Inflammatory macrophage (primary cell): ENCODE measurements at regions not wholly inside any gene's neighbourhood (a gene's known extent, or its start where the extent isn't known, plus 50 kb on each side); places are given as distances from the start of the nearest gene placed in this dataset.

Experiments
- DNase-seq, 2 donors: peaks; one replicate each; pipeline ENCODE4 v3.0.0-alpha.2; 2020 to 2022

DNA sequence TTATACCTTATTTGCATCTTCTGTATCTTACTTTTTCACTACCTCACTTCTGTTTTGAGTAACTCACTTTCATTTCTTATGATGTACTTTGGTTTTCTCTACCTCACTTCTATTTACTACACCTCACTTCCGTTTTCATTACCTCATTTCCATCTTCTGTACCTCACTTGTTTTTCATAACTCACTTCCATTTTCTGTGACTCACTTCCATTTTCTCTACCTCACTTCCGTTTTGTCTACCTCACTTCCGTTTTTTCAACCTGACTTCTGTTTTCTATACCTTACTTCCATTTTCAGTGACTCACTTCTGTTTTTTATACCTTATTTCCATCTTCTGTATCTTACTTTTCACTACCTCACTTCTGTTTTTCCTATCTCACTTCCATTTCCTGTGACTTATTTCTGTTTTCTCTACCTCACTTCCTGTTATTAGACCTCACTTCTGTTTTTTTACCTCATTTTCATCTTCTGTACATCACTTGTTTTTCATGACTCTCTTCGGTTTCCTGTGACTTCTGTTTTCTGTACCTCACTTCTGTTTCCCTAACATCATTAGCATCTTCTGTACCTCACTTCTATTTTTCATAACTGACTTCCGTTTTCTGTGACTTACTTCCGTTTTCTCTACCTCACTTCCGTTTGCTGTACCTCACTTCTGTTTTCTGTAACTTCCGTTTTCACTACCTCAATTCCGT lies 493.1 kb upstream of the AKR1E2 start:
- no peak for DNase-seq

- DNase-seq: no peak
These were observed 494.9 kb upstream of the AKR1E2 start for GRCh38 chr10:4331150-4331549.

- DNase-seq: no peak
These were observed 495.4 kb upstream of the AKR1E2 start for GRCh38 chr10:4330636-4331035.

DNA sequence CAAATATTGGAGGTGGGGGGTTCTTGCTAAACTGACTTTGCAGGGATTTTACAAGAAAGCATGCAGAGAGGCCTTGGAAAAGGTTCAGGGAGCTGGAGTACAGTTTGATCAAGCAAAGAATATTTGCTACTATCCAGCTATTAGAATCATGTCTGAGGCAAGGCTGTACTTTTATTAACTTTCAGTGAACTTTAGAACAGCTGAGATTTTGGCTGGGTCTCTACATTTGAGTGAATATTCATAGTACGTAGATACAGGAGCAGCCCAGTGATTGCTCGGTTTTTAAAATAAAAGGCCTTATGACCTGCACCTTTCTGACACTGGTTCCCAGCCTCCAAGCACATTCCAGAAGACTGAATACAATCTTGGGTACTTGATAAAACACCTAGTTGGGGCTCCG lies 496.8 kb upstream of the AKR1E2 start:
- DNase-seq: no peak

DNA sequence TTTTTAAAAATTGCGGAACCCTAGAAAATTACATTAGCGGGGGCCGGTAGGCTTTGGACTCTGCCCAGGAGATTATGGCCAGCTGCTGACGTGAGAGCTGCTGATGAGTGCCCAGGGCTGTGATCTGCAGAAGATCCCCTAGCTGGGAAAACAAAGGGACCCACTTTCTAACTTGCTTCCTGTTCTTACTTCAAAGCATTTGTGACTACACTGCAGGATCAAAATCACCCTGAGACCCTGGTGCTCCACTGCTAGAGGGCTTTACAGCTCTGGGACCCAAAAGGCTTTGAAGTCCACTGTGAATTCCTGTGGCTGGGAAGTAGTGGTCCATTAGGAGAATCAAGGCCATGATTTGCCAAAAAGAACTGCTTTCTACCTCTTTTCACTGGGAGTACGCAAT lies 499.4 kb upstream of the AKR1E2 start:
- DNase-seq: no peak

DNA sequence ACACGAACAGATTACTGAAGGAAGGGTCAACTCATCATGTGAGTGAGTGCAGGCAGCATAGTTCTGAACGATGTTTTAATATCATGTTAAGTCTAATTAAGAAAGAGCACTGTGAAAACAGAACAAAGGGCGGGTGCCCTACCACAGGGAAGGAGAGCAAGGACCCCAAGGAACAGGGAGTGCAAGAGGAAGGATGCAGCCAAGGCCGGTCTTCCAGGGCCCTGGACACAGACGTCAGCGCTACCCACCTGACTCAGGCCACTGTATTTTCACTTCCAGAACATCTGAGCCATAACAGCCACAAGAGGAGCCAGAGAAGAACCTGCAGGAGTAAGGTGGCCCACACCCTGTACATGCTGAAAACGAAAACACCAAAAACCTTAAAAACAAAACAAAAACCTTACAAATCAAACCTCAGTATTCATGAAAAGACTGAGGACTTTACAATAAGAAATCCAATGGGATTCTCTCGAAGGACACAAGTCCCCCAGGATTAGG lies 506.1 kb upstream of the AKR1E2 start:
- DNase-seq: no peak

DNA sequence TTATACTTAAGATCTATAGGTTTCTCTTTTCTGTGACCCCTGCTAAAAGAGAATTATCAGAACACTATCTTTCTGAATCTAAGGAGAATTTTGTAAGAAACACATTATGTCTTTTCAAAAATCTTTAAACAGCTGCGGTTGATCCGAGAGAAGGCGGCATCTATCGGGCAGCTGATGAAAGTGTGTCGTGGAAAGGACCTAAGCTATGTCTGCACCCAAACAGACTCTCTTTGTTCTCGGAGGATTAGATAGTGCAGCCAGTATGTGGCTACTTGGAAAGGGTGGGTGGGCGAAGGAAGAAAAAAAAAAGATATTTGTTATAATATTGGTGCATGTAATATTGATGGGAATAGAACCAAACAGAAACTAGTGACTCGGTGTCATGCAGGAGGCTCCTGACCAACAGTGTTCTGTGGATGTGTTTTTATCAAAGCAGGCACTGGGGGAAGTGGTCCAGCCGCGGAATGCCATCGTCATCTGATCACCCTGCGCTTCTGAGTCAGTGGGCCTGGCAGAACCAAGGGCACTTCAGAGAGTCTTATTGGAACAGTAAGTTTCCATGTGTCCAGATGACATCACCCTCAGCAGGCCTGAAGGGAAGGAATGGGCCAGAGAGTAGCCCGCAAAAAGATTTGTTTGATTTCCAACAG lies 509.7 kb upstream of the AKR1E2 start:
- no peak for DNase-seq

- DNase-seq: no peak
These were observed 510.5 kb upstream of the AKR1E2 start for GRCh38 chr10:4315551-4315950.

- no peak for DNase-seq
These were observed 513.0 kb upstream of the AKR1E2 start for GRCh38 chr10:4313051-4313450.

- no peak for DNase-seq
These were observed 513.8 kb upstream of the AKR1E2 start for GRCh38 chr10:4312051-4312835.

- no peak for DNase-seq
These were observed 515.8 kb upstream of the AKR1E2 start for GRCh38 chr10:4310172-4310571.

- no peak for DNase-seq
These were observed 518.1 kb upstream of the AKR1E2 start for GRCh38 chr10:4307910-4308309.

- no peak for DNase-seq
These were observed 519.1 kb upstream of the AKR1E2 start for GRCh38 chr10:4306871-4307270.

GRCh38 chr10:4303045-4303444 lies 518.0 kb upstream of the KLF6 start:
- no peak for DNase-seq

DNA sequence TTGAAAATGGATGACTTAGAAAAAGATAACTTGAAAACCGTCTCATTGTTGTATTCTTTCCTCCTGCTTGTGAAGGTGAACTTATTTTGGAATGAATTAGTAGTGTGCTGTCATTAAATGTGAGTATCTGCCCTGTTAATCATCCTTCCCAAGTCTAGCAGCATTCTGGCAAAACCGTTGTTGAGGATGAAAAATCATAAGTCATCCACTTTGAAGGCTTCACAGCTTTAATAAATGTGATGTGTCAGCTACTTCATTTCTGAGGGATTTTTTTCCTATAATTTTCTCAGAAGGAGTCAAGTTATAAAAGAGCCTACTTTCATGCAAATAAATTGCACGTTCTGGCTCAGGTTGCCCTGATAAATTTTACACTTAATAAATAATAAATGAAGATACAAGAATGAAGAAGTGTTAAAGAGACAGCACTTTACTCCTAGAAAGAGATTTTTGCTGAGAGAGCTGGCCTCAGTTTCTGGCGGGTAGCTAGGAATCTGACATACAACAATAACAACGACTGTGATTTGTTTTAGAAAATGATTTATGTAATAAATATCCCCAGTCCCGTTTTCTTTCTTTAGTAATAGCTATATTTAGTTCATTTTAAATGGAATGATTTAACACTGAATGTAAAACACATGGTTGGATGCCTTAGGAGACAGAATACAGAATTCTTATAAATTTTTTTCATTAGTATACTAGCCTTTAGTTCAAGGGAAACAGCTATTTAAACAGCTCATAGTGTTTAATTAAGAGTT lies 516.5 kb upstream of the KLF6 start:
- no peak for DNase-seq

- no peak for DNase-seq
These were observed 511.2 kb upstream of the KLF6 start for GRCh38 chr10:4296161-4296560.

DNA sequence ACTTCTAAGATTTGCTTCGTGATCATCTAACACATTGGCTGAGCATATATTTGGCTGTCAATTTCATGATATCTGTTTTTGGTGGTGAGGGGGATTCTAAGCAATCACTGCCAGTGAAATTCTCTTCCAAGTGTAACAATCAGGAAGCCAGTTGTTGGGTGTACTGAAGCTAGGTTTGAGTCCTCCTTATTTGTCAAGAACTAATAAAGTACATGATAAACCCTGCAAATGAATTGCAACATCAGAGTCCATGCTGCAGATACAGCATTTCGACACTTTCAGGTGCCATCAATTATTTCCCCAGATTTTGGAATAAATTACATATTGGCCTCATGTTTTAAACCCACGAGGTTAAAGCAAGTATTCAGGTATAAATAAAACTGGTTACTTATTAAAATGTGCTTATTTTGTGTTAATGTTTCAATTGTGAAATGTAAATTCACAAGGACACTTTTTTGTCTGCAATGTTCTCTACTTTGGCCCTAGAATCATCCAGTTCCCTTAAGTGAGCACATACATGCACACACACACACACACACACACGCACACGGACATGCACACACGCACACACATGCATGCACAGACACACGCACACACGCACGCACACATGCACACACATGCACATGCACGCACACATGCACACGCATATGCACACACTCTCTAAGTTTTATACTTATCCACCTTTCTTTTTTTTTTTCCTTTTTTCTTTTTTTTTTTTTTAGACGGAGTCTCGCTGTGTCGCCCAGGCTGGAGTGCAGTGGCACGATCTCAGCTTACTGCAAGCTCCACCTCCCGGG lies 510.2 kb upstream of the KLF6 start:
- DNase-seq: no peak

DNA sequence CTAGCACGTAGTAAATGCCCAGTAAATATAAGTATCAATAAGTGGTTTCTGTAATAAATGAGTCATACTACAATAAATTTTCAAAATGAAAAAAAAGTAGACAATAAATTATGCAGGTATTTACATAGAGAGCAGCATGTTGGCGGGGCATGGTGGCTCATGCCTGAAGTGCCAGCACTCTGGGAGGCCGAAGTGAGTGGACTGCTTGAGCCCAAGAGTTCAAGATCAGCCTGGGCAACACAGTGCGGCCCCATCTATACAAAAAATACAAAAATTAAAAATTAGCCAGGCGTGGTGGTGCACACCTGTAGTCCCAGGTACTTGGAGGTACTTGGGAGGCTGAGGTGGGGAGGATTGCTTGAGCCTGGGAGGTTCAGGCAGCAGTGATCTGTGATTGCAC lies 509.3 kb upstream of the KLF6 start:
- DNase-seq: no peak

DNA sequence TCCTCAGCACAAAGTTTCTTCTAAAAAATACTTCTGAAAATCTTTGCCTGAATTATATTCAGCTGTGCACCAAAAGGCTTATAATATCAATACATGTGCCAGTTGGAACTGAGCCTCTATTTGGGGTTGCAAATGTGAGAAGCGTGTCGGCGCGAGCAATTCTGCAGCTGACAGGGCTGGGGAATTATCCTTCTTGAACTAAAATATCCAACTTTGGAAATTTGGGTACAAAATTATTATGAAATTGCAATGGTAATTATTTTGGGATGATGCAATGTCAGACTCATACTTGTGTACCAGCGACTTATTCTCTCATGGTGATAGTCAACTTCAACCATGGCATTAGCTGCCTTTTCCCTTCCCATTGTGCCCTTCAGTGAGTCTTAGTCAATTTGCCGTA lies 507.0 kb upstream of the KLF6 start:
- no peak for DNase-seq

DNA sequence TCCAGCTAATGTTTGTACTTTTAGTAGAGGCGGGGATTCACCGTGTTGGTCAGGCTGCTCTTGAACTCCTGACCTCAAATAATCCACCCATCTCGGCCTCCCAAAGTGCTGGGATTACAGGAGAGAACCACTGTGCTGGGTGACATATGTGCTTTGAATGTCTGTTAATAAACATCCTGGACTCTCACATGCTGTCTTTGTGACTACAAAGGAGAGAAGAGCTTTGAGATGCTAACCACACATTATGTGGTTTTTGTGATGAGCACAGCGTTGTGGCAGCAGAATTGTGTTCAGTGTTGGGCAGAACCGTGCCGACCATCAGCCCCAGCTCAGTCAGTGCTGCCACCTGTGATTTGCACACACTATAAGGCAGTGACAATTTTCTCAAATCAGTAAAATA lies 500.1 kb upstream of the KLF6 start:
- no peak for DNase-seq

GRCh38 chr10:4283846-4284610 lies 499.0 kb upstream of the KLF6 start:
- no peak for DNase-seq
